ENCODE measurements at regions not wholly inside any gene's neighbourhood (a gene's known extent, or its start where the extent isn't known, plus 50 kb on each side); places are given as distances from the start of the nearest gene placed in this dataset.

GRCh38 chr4:89665662-89666061 is 171.3 kb downstream of the SNCA start:
- DNase-seq = no peak

- no peak for DNase-seq
Observed at GRCh38 chr4:89664521-89664920, 172.4 kb downstream of the SNCA start.

- DNase-seq = no peak
Observed at GRCh38 chr4:89661173-89661899, 175.6 kb downstream of the SNCA start.

GRCh38 chr4:89660444-89661172 is 176.4 kb downstream of the SNCA start:
- no peak for DNase-seq

GRCh38 chr4:89658701-89659024 is 178.3 kb downstream of the SNCA start:
- no peak for DNase-seq

GRCh38 chr4:89657931-89658700 is 178.8 kb downstream of the SNCA start:
- peak; percentile 18 for DNase-seq

GRCh38 chr4:89653012-89653411 is 183.9 kb downstream of the SNCA start:
- no peak for DNase-seq

- DNase-seq = no peak
Observed at GRCh38 chr4:89645482-89645881, 191.5 kb downstream of the SNCA start.

GRCh38 chr4:89641367-89641687 is 195.6 kb downstream of the SNCA start:
- DNase-seq = no peak

- peak; percentile 5 for DNase-seq
Observed at GRCh38 chr4:89640620-89641366, 196.2 kb downstream of the SNCA start.

- DNase-seq = no peak
Observed at GRCh38 chr4:89639395-89639794, 197.6 kb downstream of the SNCA start.

- no peak for DNase-seq
Observed at GRCh38 chr4:89625599-89626293, 211.2 kb downstream of the SNCA start.

- peak; percentile 5 for DNase-seq
Observed at GRCh38 chr4:89619206-89619962, 217.6 kb downstream of the SNCA start.

- no peak for DNase-seq
Observed at GRCh38 chr4:89618151-89618550, 218.8 kb downstream of the SNCA start.

GRCh38 chr4:89617317-89617716 is 219.6 kb downstream of the SNCA start:
- DNase-seq = no peak

- no peak for DNase-seq
Observed at GRCh38 chr4:89616382-89616781, 220.6 kb downstream of the SNCA start.

- DNase-seq = no peak
Observed at GRCh38 chr4:89615051-89615450, 221.9 kb downstream of the SNCA start.

- DNase-seq = no peak
Observed at GRCh38 chr4:89614155-89614554, 222.8 kb downstream of the SNCA start.

- DNase-seq = no peak
Observed at GRCh38 chr4:89610236-89610635, 226.7 kb downstream of the SNCA start.

- DNase-seq = no peak
Observed at GRCh38 chr4:89609756-89610155, 227.2 kb downstream of the SNCA start.

- DNase-seq = no peak
Observed at GRCh38 chr4:89604951-89605350, 232.0 kb downstream of the SNCA start.

GRCh38 chr4:89599026-89599425 is 237.9 kb downstream of the SNCA start:
- no peak for DNase-seq

Data from activated CD4-positive, alpha-beta T cell treated with anti-CD3 and anti-CD28 coated beads, Interleukin-10, Interleukin-2, amounts not matched to agents 100 ng/mL and 50 ng/mL, durations not matched to agents 16 hours and 8 hours (primary cell).